ENCODE measurements at regions not wholly inside any gene's neighbourhood (a gene's known extent, or its start where the extent isn't known, plus 50 kb on each side); places are given as distances from the start of the nearest gene placed in this dataset.
"Not testable (repeated sequence)": the region's sequence is repeated elsewhere in the genome, so short reads cannot be mapped to it uniquely, and the experiment has no call there.

GRCh38 chr10:80964179-80964578 is 426.5 kb downstream of the SH2D4B start:
- Histone ChIP-seq H3K4me1 (no peaks in the 10 kb centered on the region), H3K36me3 (no peaks in the 10 kb centered on the region), H3K27me3 (no peaks in the 10 kb centered on the region), H3K9me3 (no peaks in the 10 kb centered on the region), H3K27ac (no peak overlapping the region), H3K4me3 (no peak overlapping the region)
- intact Hi-C loops (cut with DNase I; ENCODE audit: low total_unique reads): no loop called here
- no peak for TF ChIP-seq CTCF (IDR thresholded peaks at IDR 0.05)
- no peak for TF ChIP-seq POLR2A (IDR thresholded peaks at IDR 0.05)
- DNase-seq: no peak

GRCh38 chr10:80964955-80965614 is 427.4 kb downstream of the SH2D4B start:
- H3K27ac ChIP-seq: no peak overlapping the region
- no peaks in the 10 kb centered on the region for H3K27me3 ChIP-seq
- TF ChIP-seq CTCF (IDR thresholded peaks at IDR 0.05): no peak
- TF ChIP-seq POLR2A (IDR thresholded peaks at IDR 0.05): no peak
- no peaks in the 10 kb centered on the region for H3K4me1 ChIP-seq
- no peak for DNase-seq
- no peak overlapping the region for H3K4me3 ChIP-seq
- intact Hi-C loops (cut with DNase I; ENCODE audit: low total_unique reads): no loop called here
- H3K9me3 ChIP-seq: no peaks in the 10 kb centered on the region
- no peaks in the 10 kb centered on the region for H3K36me3 ChIP-seq

- TF ChIP-seq POLR2A (IDR thresholded peaks at IDR 0.05): no peak
- TF ChIP-seq CTCF (IDR thresholded peaks at IDR 0.05): no peak
- no peak overlapping the region for H3K27ac ChIP-seq
- intact Hi-C loops (cut with DNase I; ENCODE audit: low total_unique reads): no loop called here
Observed at GRCh38 chr10:80966326-80966986, 428.8 kb downstream of the SH2D4B start.

GRCh38 chr10:80967357-80967756 is 429.7 kb downstream of the SH2D4B start:
- H3K36me3 ChIP-seq; H3K4me3 ChIP-seq; H3K4me1 ChIP-seq; H3K27me3 ChIP-seq; H3K9me3 ChIP-seq; DNase-seq; intact Hi-C loops (cut with DNase I; ENCODE audit: low total_unique reads); H3K27ac ChIP-seq: not testable (repeated sequence)

More at GRCh38 chr10:80966326-80966986, 428.8 kb downstream of the SH2D4B start:
- no peaks in the 10 kb centered on the region for H3K4me1 ChIP-seq
- H3K27me3 ChIP-seq: no peaks in the 10 kb centered on the region
- no peak overlapping the region for H3K4me3 ChIP-seq
- no peaks in the 10 kb centered on the region for H3K9me3 ChIP-seq
- DNase-seq: no peak
- no peaks in the 10 kb centered on the region for H3K36me3 ChIP-seq

GRCh38 chr10:80968903-80969302 is 431.2 kb downstream of the SH2D4B start:
- TF ChIP-seq POLR2A (IDR thresholded peaks at IDR 0.05) (no peak), CTCF (IDR thresholded peaks at IDR 0.05) (no peak)
- Histone ChIP-seq H3K4me3 (no peak overlapping the region), H3K4me1 (no peaks in the 10 kb centered on the region), H3K9me3 (no peaks in the 10 kb centered on the region), H3K36me3 (no peaks in the 10 kb centered on the region), H3K27me3 (no peaks in the 10 kb centered on the region), H3K27ac (no peak overlapping the region)
- no peak for DNase-seq
- intact Hi-C loops (cut with DNase I; ENCODE audit: low total_unique reads): no loop called here

Data from uterus (tissue), 3 donors.